ENCODE measurements at regions not wholly inside any gene's neighbourhood (a gene's known extent, or its start where the extent isn't known, plus 50 kb on each side); places are given as distances from the start of the nearest gene placed in this dataset.

DNA sequence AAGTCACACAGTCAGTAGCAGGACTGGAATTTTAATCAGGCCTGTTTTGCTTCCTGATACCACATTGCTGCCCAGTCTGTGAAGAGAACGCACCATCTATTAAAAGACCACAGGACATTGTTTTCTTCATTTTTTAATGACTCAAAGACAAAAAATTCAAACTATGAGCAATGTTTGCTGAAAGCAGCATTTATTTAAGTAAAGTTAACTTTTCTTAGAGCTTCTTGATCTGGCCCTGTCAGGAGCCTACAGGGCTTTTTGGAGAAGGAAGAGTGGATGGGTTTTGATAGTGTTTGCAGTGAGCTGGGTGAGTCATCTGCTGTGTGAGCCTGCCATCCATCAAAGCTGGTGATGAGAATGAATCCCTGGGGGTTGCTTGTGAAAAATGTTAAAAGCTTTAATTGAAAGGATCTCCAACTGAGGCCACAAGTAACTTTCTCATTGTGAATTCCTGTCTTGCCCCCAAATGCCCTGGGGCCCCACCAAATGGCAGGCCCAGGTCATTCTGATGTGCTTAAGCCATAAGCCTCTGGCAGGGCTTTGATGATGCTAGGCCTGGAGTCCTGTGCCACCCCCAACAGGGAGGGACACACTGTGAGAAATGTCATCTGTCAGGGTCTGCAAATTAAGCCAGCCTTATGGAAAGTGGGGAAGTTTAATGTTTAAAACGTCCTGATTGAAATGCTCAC lies 136.2 kb upstream of the PFN2 start:
- TF ChIP-seq, protein P1, sequence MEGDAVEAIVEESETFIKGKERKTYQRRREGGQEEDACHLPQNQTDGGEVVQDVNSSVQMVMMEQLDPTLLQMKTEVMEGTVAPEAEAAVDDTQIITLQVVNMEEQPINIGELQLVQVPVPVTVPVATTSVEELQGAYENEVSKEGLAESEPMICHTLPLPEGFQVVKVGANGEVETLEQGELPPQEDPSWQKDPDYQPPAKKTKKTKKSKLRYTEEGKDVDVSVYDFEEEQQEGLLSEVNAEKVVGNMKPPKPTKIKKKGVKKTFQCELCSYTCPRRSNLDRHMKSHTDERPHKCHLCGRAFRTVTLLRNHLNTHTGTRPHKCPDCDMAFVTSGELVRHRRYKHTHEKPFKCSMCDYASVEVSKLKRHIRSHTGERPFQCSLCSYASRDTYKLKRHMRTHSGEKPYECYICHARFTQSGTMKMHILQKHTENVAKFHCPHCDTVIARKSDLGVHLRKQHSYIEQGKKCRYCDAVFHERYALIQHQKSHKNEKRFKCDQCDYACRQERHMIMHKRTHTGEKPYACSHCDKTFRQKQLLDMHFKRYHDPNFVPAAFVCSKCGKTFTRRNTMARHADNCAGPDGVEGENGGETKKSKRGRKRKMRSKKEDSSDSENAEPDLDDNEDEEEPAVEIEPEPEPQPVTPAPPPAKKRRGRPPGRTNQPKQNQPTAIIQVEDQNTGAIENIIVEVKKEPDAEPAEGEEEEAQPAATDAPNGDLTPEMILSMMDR (IDR thresholded peaks at IDR 0.05): no peak
- TF ChIP-seq ZFX (IDR thresholded peaks at IDR 0.05; ENCODE audit: borderline replicate concordance): no peak

All from 22Rv1 (cell line).